ENCODE measurements at regions not wholly inside any gene's neighbourhood (a gene's known extent, or its start where the extent isn't known, plus 50 kb on each side); places are given as distances from the start of the nearest gene placed in this dataset.

DNA sequence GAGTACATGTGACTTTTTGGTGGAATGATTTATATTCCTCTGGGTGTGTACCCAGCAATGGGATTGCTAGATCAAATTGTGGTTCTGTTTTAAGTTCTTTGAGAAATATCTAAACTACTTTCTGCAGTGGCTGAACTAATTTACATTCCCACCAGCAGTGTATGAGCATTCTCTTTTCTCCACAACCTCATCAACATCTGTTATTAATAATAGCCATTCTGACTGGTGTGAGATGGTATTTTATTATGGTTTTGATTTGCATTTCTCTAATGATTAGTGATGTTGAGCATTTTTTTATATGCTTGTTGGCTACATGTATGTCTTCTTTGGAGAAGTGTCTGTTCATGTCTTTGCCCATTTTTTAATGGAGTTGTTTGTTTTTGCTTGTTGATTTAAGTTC is 267.4 kb upstream of the NT5C1B start:
- TF ChIP-seq REST (IDR thresholded peaks at IDR 0.05; ENCODE audit: insufficient replicate concordance, low read depth) (no peak), GABPA (IDR thresholded peaks at IDR 0.05; ENCODE audit: low read depth) (no peak), SPI1 (IDR thresholded peaks at IDR 0.05; ENCODE audit: borderline replicate concordance, low read depth) (no peak), POLR2AphosphoS5 (IDR thresholded peaks at IDR 0.05; ENCODE audit: low read depth) (no peak)
- TF ChIP-seq, protein P1, sequence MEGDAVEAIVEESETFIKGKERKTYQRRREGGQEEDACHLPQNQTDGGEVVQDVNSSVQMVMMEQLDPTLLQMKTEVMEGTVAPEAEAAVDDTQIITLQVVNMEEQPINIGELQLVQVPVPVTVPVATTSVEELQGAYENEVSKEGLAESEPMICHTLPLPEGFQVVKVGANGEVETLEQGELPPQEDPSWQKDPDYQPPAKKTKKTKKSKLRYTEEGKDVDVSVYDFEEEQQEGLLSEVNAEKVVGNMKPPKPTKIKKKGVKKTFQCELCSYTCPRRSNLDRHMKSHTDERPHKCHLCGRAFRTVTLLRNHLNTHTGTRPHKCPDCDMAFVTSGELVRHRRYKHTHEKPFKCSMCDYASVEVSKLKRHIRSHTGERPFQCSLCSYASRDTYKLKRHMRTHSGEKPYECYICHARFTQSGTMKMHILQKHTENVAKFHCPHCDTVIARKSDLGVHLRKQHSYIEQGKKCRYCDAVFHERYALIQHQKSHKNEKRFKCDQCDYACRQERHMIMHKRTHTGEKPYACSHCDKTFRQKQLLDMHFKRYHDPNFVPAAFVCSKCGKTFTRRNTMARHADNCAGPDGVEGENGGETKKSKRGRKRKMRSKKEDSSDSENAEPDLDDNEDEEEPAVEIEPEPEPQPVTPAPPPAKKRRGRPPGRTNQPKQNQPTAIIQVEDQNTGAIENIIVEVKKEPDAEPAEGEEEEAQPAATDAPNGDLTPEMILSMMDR (IDR thresholded peaks at IDR 0.05; ENCODE audit: insufficient read depth, low read length) = no peak
- no peaks in the 10 kb centered on the region for H3K27me3 ChIP-seq (ENCODE audit: insufficient read depth, poor library complexity, severe bottlenecking)
- H3K27ac ChIP-seq (replicated peaks) = no peak overlapping the region
- DNase-seq (ENCODE audit: low read depth in 1 of 2, low spot score in 1 of 2) = no peak
- H3K4me3 ChIP-seq (replicated peaks; ENCODE audit: insufficient read depth, low read length) = no peak overlapping the region

DNA sequence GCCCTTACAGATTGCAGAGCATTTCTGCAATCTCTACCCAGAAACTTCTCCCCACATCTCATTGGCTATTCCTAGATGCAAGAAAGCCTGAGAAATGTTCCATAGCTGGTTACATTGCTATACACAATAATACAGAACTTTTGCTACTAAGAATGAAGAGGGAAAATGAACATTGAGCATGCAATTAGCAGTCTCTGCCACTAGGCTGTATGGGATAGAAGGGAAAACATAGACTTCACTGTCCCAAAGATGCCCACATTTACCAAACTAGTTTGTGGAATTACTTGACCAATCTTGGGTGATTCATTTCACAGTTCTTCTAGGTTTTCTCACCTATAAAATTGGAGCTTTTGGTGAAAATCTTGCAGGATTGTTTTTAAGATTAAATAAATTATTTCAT is 265.7 kb upstream of the NT5C1B start:
- H3K27me3 ChIP-seq (ENCODE audit: insufficient read depth, poor library complexity, severe bottlenecking) = no peaks in the 10 kb centered on the region
- TF ChIP-seq POLR2AphosphoS5 (IDR thresholded peaks at IDR 0.05; ENCODE audit: low read depth) = no peak
- TF ChIP-seq GABPA (IDR thresholded peaks at IDR 0.05; ENCODE audit: low read depth) = no peak
- no peak for TF ChIP-seq SPI1 (IDR thresholded peaks at IDR 0.05; ENCODE audit: borderline replicate concordance, low read depth)
- TF ChIP-seq REST (IDR thresholded peaks at IDR 0.05; ENCODE audit: insufficient replicate concordance, low read depth) = no peak
- TF ChIP-seq, protein P1 (IDR thresholded peaks at IDR 0.05; ENCODE audit: insufficient read depth, low read length) = no peak
- H3K27ac ChIP-seq (replicated peaks) = no peak overlapping the region
- H3K4me3 ChIP-seq (replicated peaks; ENCODE audit: insufficient read depth, low read length) = no peak overlapping the region
- DNase-seq (ENCODE audit: low read depth in 1 of 2, low spot score in 1 of 2) = no peak

GRCh38 chr2:18849841-18850578 is 260.6 kb upstream of the NT5C1B start:
- TF ChIP-seq GABPA (IDR thresholded peaks at IDR 0.05; ENCODE audit: low read depth) = no peak
- Histone ChIP-seq H3K27me3 (ENCODE audit: insufficient read depth, poor library complexity, severe bottlenecking) (no peaks in the 10 kb centered on the region), H3K27ac (replicated peaks) (no peak overlapping the region), H3K4me3 (replicated peaks; ENCODE audit: insufficient read depth, low read length) (no peak overlapping the region)
- DNase-seq (ENCODE audit: low read depth in 1 of 2, low spot score in 1 of 2) = no peak

DNA sequence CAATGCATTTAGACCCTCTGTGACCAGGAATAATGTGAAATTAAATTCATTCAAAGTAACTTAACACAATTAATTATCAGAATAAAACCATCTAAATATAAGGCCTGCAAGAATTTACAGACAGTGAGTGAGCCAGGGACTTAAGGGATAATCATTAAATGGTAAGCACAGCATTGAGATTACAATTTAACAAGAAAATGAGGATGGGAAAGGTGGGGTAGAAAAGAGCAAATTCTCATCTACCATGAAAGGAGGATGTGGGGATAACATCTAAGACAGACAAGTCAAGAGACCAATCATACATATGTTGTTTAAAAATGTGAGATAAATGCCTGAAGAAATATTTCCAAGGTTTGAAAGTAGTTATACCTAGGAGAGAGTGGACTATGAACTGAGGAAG is 259.3 kb upstream of the NT5C1B start:
- TF ChIP-seq POLR2AphosphoS5 (IDR thresholded peaks at IDR 0.05; ENCODE audit: low read depth) = no peak
- TF ChIP-seq, protein P1 (IDR thresholded peaks at IDR 0.05; ENCODE audit: insufficient read depth, low read length) = no peak
- TF ChIP-seq SPI1 (IDR thresholded peaks at IDR 0.05; ENCODE audit: borderline replicate concordance, low read depth) = no peak
- TF ChIP-seq GABPA (IDR thresholded peaks at IDR 0.05; ENCODE audit: low read depth) = no peak
- no peak for TF ChIP-seq REST (IDR thresholded peaks at IDR 0.05; ENCODE audit: insufficient replicate concordance, low read depth)
- no peak for DNase-seq (ENCODE audit: low read depth in 1 of 2, low spot score in 1 of 2)
- no peaks in the 10 kb centered on the region for H3K27me3 ChIP-seq (ENCODE audit: insufficient read depth, poor library complexity, severe bottlenecking)
- no peak overlapping the region for H3K27ac ChIP-seq (replicated peaks)
- no peak overlapping the region for H3K4me3 ChIP-seq (replicated peaks; ENCODE audit: insufficient read depth, low read length)
